GM19328 (cell line): ENCODE measurements at regions not wholly inside any gene's neighbourhood (a gene's known extent, or its start where the extent isn't known, plus 50 kb on each side); places are given as distances from the start of the nearest gene placed in this dataset.

Experiments used
- ATAC-seq: cut with Tn5 transposase; IDR thresholded peaks from one replicate; pipeline ENCODE4 v1.9.1; 2021; ENCODE audit warnings: mild to moderate bottlenecking, moderate library complexity; ENCODE audit not compliant: unreplicated experiment

GRCh38 chr12:97404543-97404942 is 58.1 kb upstream of the RMST start:
- peak; percentile 78 for ATAC-seq

GRCh38 chr12:97408363-97408762 is 54.2 kb upstream of the RMST start:
- ATAC-seq = no peak

DNA sequence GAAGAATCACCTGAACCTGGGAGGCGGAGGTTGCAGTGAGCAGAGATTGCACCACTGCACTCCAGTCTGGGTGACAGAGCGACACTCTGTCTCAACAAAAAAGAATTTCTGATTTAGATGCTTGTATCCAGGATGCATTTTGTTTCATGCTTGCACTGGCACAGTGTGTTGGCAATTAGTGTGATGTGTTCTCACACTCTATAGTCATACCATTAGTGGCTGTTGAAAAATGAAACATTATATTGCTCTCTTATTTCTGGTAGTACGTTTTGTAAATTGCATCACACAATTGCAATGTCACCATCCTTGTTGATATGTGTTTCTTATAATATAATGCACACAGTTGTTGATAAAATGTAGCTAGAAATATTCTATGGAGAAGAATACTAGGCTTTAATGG is 51.3 kb upstream of the RMST start:
- ATAC-seq = no peak
